Nephron (organoid): ENCODE measurements at regions not wholly inside any gene's neighbourhood (a gene's known extent, or its start where the extent isn't known, plus 50 kb on each side); places are given as distances from the start of the nearest gene placed in this dataset.
"Not testable (repeated sequence)": the region's sequence is repeated elsewhere in the genome, so short reads cannot be mapped to it uniquely, and the experiment has no call there.

Experiments used
- H3K27ac Mint-ChIP-seq, 3 experiments: 2 replicates each; pipeline ENCODE4 v1.8.0; 2020; ENCODE audit warnings: mixed read lengths in 3 of 3, mild to moderate bottlenecking in 2 of 3, moderate library complexity in 1 of 3
- H3K27me3 Mint-ChIP-seq: 2 replicates; pipeline ENCODE4 v1.8.0; 2021; ENCODE audit warnings: low read depth, mild to moderate bottlenecking, moderate library complexity, mixed read lengths
- H3K36me3 Mint-ChIP-seq: 2 replicates; pipeline ENCODE4 v1.8.0; 2020; ENCODE audit warnings: low read depth, mixed read lengths
- H3K4me1 Mint-ChIP-seq: 2 replicates; pipeline ENCODE4 v1.8.0; 2020; ENCODE audit warnings: mixed read lengths
- H3K4me3 Mint-ChIP-seq, 3 experiments: 2 replicates each; pipeline ENCODE4 v1.8.0; 2020; ENCODE audit warnings: mild to moderate bottlenecking in 3 of 3, mixed read lengths in 3 of 3, moderate library complexity in 2 of 3
- H3K9me3 Mint-ChIP-seq: 2 replicates; pipeline ENCODE4 v1.8.0; 2020; ENCODE audit warnings: mixed read lengths
- CTCF ChIP-seq, 3 experiments: fragments of 200-600 bp; sonication (generic); IDR thresholded peaks; one replicate each; pipeline ENCODE4 v1.5.0; 2021; ENCODE audit warnings: antibody characterized with exemption in 3 of 3; ENCODE audit not compliant: unreplicated experiment in 3 of 3

- peaks cover 54% of the 10 kb centered on the region for H3K27me3 Mint-ChIP-seq
- H3K9me3 Mint-ChIP-seq, result no peaks in the 10 kb centered on the region
- H3K36me3 Mint-ChIP-seq, result no peaks in the 10 kb centered on the region
Measured at GRCh38 chr3:139111392-139112229, 66.9 kb upstream of the PRR23C start.

GRCh38 chr3:139112230-139112558 lies 67.5 kb upstream of the PRR23C start:
- Mint-ChIP-seq H3K27ac (no peak overlapping the region), H3K36me3 (no peaks in the 10 kb centered on the region), H3K4me1 (no peaks in the 10 kb centered on the region), H3K27me3 (peaks cover 54% of the 10 kb centered on the region), H3K4me3 (no peak overlapping the region), H3K9me3 (no peaks in the 10 kb centered on the region)
- no peak for TF ChIP-seq CTCF (IDR thresholded peaks at IDR 0.05; ENCODE audit: unreplicated experiment in 3 of 3)

More at GRCh38 chr3:139111392-139112229, 66.9 kb upstream of the PRR23C start:
- peak; percentile 67 to 79 (median 75) for TF ChIP-seq CTCF (IDR thresholded peaks at IDR 0.05; ENCODE audit: unreplicated experiment in 3 of 3)
- H3K4me1 Mint-ChIP-seq, result no peaks in the 10 kb centered on the region
- no peak overlapping the region for H3K27ac Mint-ChIP-seq
- H3K4me3 Mint-ChIP-seq, result no peak overlapping the region

GRCh38 chr3:139113231-139113992 lies 68.7 kb upstream of the PRR23C start:
- Mint-ChIP-seq H3K4me3 (no peak overlapping the region), H3K27ac (no peak overlapping the region), H3K27me3 (peaks cover 50% of the 10 kb centered on the region), H3K4me1 (no peaks in the 10 kb centered on the region), H3K9me3 (no peaks in the 10 kb centered on the region), H3K36me3 (no peaks in the 10 kb centered on the region)
- no peak for TF ChIP-seq CTCF (IDR thresholded peaks at IDR 0.05; ENCODE audit: unreplicated experiment in 3 of 3)

- Mint-ChIP-seq H3K36me3 (no peaks in the 10 kb centered on the region), H3K27ac (no peak overlapping the region), H3K4me3 (no peak overlapping the region), H3K9me3 (no peaks in the 10 kb centered on the region), H3K4me1 (no peaks in the 10 kb centered on the region), H3K27me3 (peaks cover 48% of the 10 kb centered on the region)
- no peak for TF ChIP-seq CTCF (IDR thresholded peaks at IDR 0.05; ENCODE audit: unreplicated experiment in 3 of 3)
Measured at GRCh38 chr3:139113993-139114375, 69.3 kb upstream of the PRR23C start.

GRCh38 chr3:139116631-139117030 lies 71.9 kb upstream of the PRR23C start:
- H3K9me3 Mint-ChIP-seq, H3K4me3 Mint-ChIP-seq, H3K36me3 Mint-ChIP-seq, H3K4me1 Mint-ChIP-seq, H3K27ac Mint-ChIP-seq: not testable (repeated sequence)
- H3K27me3 Mint-ChIP-seq, result peaks cover 28% of the 10 kb centered on the region

GRCh38 chr3:139117136-139117675 lies 72.5 kb upstream of the PRR23C start:
- Mint-ChIP-seq H3K36me3 (no peaks in the 10 kb centered on the region), H3K4me1 (no peaks in the 10 kb centered on the region), H3K9me3 (no peaks in the 10 kb centered on the region), H3K27ac (no peak overlapping the region), H3K27me3 (peaks cover 22% of the 10 kb centered on the region), H3K4me3 (no peak overlapping the region)
- TF ChIP-seq CTCF (IDR thresholded peaks at IDR 0.05; ENCODE audit: unreplicated experiment in 3 of 3), result no peak
